IPS-NIHi11 (cell line): ENCODE measurements at regions not wholly inside any gene's neighbourhood (a gene's known extent, or its start where the extent isn't known, plus 50 kb on each side); places are given as distances from the start of the nearest gene placed in this dataset.
A peak's percentile ranks its signal among the peaks of the same experiment; 100 is the strongest.

Experiments
- DNase-seq: peaks from one replicate; pipeline ENCODE4 v3.0.0; 2012; ENCODE audit warnings: mixed read lengths, low spot score

GRCh38 chr10:21207852-21208646, 310.9 kb upstream of the NEBL start:
- DNase-seq: no peak

GRCh38 chr10:21205328-21205727, 308.2 kb upstream of the NEBL start:
- DNase-seq: no peak

- no peak for DNase-seq
These were observed 306.5 kb upstream of the NEBL start for GRCh38 chr10:21203473-21204107.

GRCh38 chr10:21202776-21203462, 305.8 kb upstream of the NEBL start:
- no peak for DNase-seq

GRCh38 chr10:21199501-21199900, 302.4 kb upstream of the NEBL start:
- no peak for DNase-seq

- DNase-seq: no peak
These were observed 300.7 kb upstream of the NEBL start for GRCh38 chr10:21197838-21198237.

GRCh38 chr10:21196822-21197395, 299.8 kb upstream of the NEBL start:
- no peak for DNase-seq

- DNase-seq: no peak
These were observed 298.1 kb upstream of the NEBL start for GRCh38 chr10:21195252-21195651.

- DNase-seq: no peak
These were observed 297.4 kb upstream of the NEBL start for GRCh38 chr10:21194510-21194993.

- no peak for DNase-seq
These were observed 296.1 kb upstream of the NEBL start for GRCh38 chr10:21193196-21193595.

GRCh38 chr10:21191512-21191911, 294.4 kb upstream of the NEBL start:
- no peak for DNase-seq

GRCh38 chr10:21184984-21185383, 287.9 kb upstream of the NEBL start:
- DNase-seq: no peak

GRCh38 chr10:21184216-21184615, 287.1 kb upstream of the NEBL start:
- DNase-seq: no peak

- DNase-seq: no peak
These were observed 285.9 kb upstream of the NEBL start for GRCh38 chr10:21183025-21183424.

- no peak for DNase-seq
These were observed 284.3 kb upstream of the NEBL start for GRCh38 chr10:21181451-21181850.

GRCh38 chr10:21180604-21181003, 283.5 kb upstream of the NEBL start:
- no peak for DNase-seq

- DNase-seq: no peak
These were observed 279.9 kb upstream of the NEBL start for GRCh38 chr10:21176934-21177480.

- DNase-seq: no peak
These were observed 278.7 kb upstream of the NEBL start for GRCh38 chr10:21175797-21176196.

- no peak for DNase-seq
These were observed 277.8 kb upstream of the NEBL start for GRCh38 chr10:21174715-21175495.

- peak; percentile 80 for DNase-seq
These were observed 276.9 kb upstream of the NEBL start for GRCh38 chr10:21173802-21174714.
